ENCODE measurements at regions not wholly inside any gene's neighbourhood (a gene's known extent, or its start where the extent isn't known, plus 50 kb on each side); places are given as distances from the start of the nearest gene placed in this dataset.
"Not testable (repeated sequence)": the region's sequence is repeated elsewhere in the genome, so short reads cannot be mapped to it uniquely, and the experiment has no call there.

GRCh38 chr9:81308404-81308803 lies 380.9 kb downstream of the TLE1 start:
- Histone ChIP-seq H3K4me1 (ENCODE audit: low read length) (no peaks in the 10 kb centered on the region), H3K36me3 (replicated peaks; ENCODE audit: insufficient read depth, low read length) (no peaks in the 10 kb centered on the region), H3K9me3 (replicated peaks; ENCODE audit: insufficient read depth, low read length) (no peaks in the 10 kb centered on the region), H2AFZ (ENCODE audit: low read length) (no peak overlapping the region), H3F3A (ENCODE audit: insufficient read depth, low read length) (no peaks in the 10 kb centered on the region), H4K20me1 (ENCODE audit: insufficient read depth, low read length) (no peaks in the 10 kb centered on the region), H3K4me2 (ENCODE audit: low read depth, low read length) (no peak overlapping the region), H3K9me2 (replicated peaks; ENCODE audit: insufficient read depth, low read length) (no peaks in the 10 kb centered on the region), H3K9ac (ENCODE audit: low read length) (no peak overlapping the region), H3K4me3 (ENCODE audit: low read length) (no peak overlapping the region), H3K79me2 (ENCODE audit: low read length) (no peaks in the 10 kb centered on the region), H3K27me3 (replicated peaks; ENCODE audit: insufficient read depth, low read length) (no peaks in the 10 kb centered on the region), H3K27ac (ENCODE audit: low read length) (no peak overlapping the region)
- TF ChIP-seq EZH2phosphoT487 (IDR thresholded peaks at IDR 0.05; ENCODE audit: low read length): no peak
- TF ChIP-seq CTCF (IDR thresholded peaks at IDR 0.05; ENCODE audit: low read length): no peak
- no peak for TF ChIP-seq EZH2 (optimal IDR thresholded peaks at IDR 0.05; ENCODE audit: low read depth, low read length)
- DNase-seq: no peak

DNA sequence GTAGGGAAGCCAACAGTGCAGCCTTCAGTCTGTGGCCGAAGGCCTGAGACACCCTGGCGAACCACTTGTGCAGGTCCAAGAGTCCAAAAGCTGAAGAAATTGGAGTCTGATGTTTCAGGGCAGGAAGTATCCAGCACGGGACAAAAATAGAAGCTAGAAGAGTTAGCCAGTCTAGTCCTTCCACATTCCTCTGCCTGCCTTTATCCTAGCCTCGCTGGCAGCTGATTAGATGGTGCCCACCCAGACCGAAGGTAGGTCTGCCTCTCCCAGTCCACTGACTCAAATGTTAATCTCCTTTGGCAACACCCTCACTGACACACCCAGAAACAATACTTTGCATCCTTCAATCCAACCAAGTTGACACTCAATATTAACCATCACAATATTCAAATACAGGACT lies 381.6 kb downstream of the TLE1 start:
- not testable (repeated sequence) for H3K4me2 ChIP-seq (ENCODE audit: low read depth, low read length); H3K27me3 ChIP-seq (replicated peaks; ENCODE audit: insufficient read depth, low read length); H3K9me3 ChIP-seq (replicated peaks; ENCODE audit: insufficient read depth, low read length); DNase-seq; H2AFZ ChIP-seq (ENCODE audit: low read length); H3K79me2 ChIP-seq (ENCODE audit: low read length); H3K27ac ChIP-seq (ENCODE audit: low read length); H3K4me3 ChIP-seq (ENCODE audit: low read length); H4K20me1 ChIP-seq (ENCODE audit: insufficient read depth, low read length); H3K4me1 ChIP-seq (ENCODE audit: low read length); H3K9ac ChIP-seq (ENCODE audit: low read length); H3K36me3 ChIP-seq (replicated peaks; ENCODE audit: insufficient read depth, low read length); H3K9me2 ChIP-seq (replicated peaks; ENCODE audit: insufficient read depth, low read length); H3F3A ChIP-seq (ENCODE audit: insufficient read depth, low read length)

GRCh38 chr9:81305561-81306182 lies 383.7 kb downstream of the TLE1 start:
- Histone ChIP-seq H3K9me3 (replicated peaks; ENCODE audit: insufficient read depth, low read length) (no peaks in the 10 kb centered on the region), H3K36me3 (replicated peaks; ENCODE audit: insufficient read depth, low read length) (no peaks in the 10 kb centered on the region), H3K4me3 (ENCODE audit: low read length) (no peak overlapping the region), H3K9ac (ENCODE audit: low read length) (no peak overlapping the region), H4K20me1 (ENCODE audit: insufficient read depth, low read length) (no peaks in the 10 kb centered on the region), H3K27me3 (replicated peaks; ENCODE audit: insufficient read depth, low read length) (no peaks in the 10 kb centered on the region), H2AFZ (ENCODE audit: low read length) (no peak overlapping the region), H3K27ac (ENCODE audit: low read length) (no peak overlapping the region), H3K4me1 (ENCODE audit: low read length) (no peaks in the 10 kb centered on the region), H3K79me2 (ENCODE audit: low read length) (no peaks in the 10 kb centered on the region), H3F3A (ENCODE audit: insufficient read depth, low read length) (no peaks in the 10 kb centered on the region), H3K4me2 (ENCODE audit: low read depth, low read length) (no peak overlapping the region), H3K9me2 (replicated peaks; ENCODE audit: insufficient read depth, low read length) (no peaks in the 10 kb centered on the region)
- TF ChIP-seq EZH2 (optimal IDR thresholded peaks at IDR 0.05; ENCODE audit: low read depth, low read length) (no peak), EZH2phosphoT487 (IDR thresholded peaks at IDR 0.05; ENCODE audit: low read length) (no peak), CTCF (IDR thresholded peaks at IDR 0.05; ENCODE audit: low read length) (no peak)
- DNase-seq: no peak

DNA sequence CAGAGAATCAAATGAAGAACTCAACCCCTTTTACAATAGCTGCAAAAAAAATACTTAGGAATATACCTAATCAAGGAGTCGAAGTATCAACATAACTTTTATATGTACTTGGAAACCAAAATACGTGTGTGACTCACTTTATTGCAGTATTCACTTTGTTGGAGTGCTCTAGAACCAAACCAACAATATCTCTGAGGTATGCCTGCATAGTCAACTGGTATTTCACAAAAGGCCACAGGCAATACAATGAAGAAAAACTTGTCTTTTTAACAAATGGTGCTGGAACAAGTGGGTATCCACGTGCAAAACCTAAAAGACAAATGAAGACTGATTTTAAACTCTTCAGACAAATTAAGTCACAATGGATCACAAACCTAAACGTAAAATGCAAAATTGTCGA lies 385.7 kb downstream of the TLE1 start:
- Histone ChIP-seq H3F3A (ENCODE audit: insufficient read depth, low read length) (no peaks in the 10 kb centered on the region), H2AFZ (ENCODE audit: low read length) (no peak overlapping the region), H3K27ac (ENCODE audit: low read length) (no peak overlapping the region), H3K9me3 (replicated peaks; ENCODE audit: insufficient read depth, low read length) (no peaks in the 10 kb centered on the region), H3K4me2 (ENCODE audit: low read depth, low read length) (no peak overlapping the region), H3K79me2 (ENCODE audit: low read length) (no peaks in the 10 kb centered on the region), H3K4me3 (ENCODE audit: low read length) (no peak overlapping the region), H3K9me2 (replicated peaks; ENCODE audit: insufficient read depth, low read length) (no peaks in the 10 kb centered on the region), H3K9ac (ENCODE audit: low read length) (no peak overlapping the region), H3K27me3 (replicated peaks; ENCODE audit: insufficient read depth, low read length) (no peaks in the 10 kb centered on the region), H4K20me1 (ENCODE audit: insufficient read depth, low read length) (no peaks in the 10 kb centered on the region), H3K36me3 (replicated peaks; ENCODE audit: insufficient read depth, low read length) (no peaks in the 10 kb centered on the region), H3K4me1 (ENCODE audit: low read length) (no peaks in the 10 kb centered on the region)
- no peak for TF ChIP-seq EZH2 (optimal IDR thresholded peaks at IDR 0.05; ENCODE audit: low read depth, low read length)
- TF ChIP-seq EZH2phosphoT487 (IDR thresholded peaks at IDR 0.05; ENCODE audit: low read length): no peak
- no peak for TF ChIP-seq CTCF (IDR thresholded peaks at IDR 0.05; ENCODE audit: low read length)
- no peak for DNase-seq
